H4 (cell line): ENCODE measurements at regions not wholly inside any gene's neighbourhood (a gene's known extent, or its start where the extent isn't known, plus 50 kb on each side); places are given as distances from the start of the nearest gene placed in this dataset.

ENCODE experiments used
- DNase-seq: peaks from one replicate; pipeline ENCODE4 v3.0.0-alpha.2; 2015; ENCODE audit warnings: low spot score

DNA sequence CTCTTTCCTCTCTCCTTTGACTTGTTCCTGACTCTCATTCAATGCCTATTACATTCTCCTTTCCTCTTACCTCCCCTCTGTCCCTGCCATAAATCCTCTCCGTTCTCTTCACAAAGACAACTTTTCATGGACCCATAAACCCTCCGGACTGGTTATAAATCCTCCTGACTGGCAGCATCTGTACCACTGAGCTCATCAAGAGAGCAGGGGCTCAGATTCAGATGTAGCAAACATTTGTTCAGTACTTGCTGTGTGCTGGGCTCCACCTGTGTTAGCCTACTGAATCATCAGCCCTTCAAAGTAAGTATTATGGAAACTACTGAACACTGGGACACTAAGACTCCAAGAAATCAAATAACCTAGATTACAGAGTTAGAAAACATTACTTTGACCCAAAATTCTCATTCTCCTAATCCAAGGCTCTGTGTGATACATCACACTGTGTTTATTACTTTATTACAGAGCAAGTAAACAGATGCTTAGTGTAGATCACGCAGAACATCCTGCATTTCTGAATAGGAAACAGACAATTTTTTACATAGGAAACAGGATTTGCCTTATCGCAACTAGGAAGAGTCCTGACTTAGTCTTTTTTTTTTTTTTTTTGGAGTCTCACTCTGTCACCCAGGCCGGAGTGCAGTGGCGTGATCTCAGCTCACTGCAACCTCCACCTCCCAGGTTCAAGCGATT, 108.6 kb upstream of the PDE1C start:
- no peak for DNase-seq

DNA sequence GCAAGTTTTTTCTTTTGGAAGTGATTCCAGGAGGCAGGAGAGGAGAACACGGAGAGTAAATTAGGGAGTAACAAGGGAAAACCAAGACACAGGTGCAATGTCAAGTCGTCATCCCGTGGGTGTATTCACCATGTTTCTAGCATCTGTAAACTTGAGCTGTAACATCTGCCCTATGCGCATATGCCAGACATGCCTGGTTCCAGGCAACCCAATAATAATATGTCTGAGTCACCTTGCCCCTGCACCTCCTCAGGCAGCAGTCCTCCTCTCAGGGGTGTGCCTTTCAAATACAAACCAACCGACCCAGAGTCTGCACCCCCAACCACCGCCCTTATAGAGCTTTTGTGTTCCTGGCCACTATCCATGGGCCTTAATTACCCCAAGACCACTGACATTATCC, 107.0 kb upstream of the PDE1C start:
- no peak for DNase-seq

DNA sequence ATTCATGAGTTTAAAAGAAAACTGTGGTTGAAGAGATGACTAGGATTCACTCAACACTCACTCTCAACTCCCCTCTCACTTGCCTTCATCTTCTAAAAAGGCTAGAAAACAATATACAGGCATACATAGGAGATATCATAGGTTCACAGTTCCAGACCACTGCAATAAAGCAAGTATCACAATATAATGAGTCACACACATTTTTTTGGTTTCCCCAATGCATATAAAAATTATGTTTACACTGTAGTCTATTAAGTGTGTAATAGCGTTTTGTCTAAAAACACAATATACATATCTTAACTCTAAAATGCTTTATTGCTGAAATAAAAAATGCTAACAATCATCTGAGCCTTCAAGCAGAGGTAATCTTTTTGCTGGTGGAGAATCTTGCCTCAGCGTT, 104.9 kb upstream of the PDE1C start:
- DNase-seq = no peak

DNA sequence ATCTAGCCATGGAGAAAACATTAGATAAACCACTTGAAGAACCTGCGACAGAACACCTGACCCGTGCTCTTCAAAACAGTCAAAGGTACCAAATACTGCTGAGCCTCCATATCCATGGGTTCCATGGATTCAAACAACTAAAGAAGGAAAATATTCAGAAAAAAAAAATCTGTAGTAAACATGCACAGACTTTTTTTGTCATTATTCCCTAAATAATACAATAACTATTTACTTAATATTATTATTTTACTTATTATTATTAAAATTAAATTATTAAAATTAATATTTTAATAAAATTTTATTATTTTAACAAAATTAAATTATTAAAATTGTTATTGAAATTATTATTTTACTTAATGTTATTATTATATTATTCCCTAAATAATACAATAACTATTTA, 101.0 kb upstream of the PDE1C start:
- DNase-seq = no peak

- DNase-seq = no peak
Observed at GRCh38 chr7:32170838-32171237, 100.6 kb upstream of the PDE1C start.

- DNase-seq = no peak
Observed at GRCh38 chr7:32169228-32169627, 99.0 kb upstream of the PDE1C start.

DNA sequence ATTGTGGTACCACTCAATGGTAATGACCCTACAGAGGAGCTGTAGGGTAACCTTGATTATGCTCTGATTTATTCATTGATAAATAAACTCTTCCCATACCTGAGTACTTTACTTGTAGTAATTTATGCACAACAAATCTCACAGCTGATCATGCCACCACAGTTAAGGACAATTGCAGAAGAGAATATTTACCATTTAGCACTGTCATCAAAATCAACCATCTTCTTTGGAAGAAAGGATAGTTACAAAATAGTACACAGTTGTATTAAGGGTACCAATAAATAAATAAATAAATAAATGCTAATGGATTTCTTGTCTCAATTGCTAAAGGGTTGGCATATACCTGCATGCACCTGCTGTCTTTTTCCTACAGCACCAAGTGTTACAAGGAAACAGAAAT, 97.6 kb upstream of the PDE1C start:
- DNase-seq = no peak

DNA sequence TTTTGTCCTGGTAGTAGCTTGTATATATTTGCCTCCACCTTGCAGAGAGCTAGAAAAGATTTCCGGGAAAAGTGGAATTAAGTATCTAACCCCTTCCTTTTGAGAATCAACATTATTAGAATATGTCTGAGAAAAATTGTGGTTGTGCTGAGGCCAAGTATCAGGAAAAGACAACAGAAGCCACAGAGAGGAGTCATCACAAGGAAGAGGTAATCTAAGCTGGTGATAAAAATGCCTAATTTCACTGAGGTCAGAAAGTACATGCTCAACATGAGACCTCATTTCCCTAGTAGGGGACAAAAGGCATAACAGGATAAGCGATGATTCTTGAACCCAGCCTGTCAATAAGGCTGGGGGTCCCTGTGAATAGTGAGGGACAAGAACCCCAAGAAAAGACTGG, 97.0 kb upstream of the PDE1C start:
- DNase-seq = no peak

DNA sequence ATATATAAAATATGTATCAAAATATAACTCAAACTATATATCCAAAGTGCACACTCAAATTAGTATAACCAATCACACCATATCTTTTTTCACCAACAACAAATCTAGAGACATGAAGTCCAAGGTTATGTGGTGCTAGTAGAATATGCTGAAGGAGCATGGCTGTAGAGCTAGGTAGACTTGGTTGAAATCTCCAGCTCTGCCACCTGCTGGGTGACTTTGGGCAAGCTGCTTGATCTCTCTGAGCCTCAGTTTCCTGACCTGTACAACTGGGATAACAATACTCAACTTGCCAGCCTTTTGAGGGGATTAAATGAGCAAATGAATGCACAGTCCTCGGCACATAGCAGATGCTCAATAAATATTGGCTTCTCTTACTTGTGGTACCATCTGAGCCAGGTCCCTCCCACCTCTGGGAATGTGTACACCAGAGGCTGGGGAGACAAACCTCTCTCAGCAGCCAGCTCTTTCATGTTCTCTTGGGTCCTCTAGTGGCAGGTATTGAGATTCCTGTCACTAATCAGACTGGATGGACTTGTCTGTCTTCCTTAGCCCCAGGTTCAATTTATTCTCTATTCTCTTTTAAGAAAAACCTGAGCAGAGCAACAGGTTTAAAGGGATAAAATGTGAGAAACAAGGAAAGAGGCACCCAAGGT, 94.3 kb upstream of the PDE1C start:
- peak; percentile 82 for DNase-seq

DNA sequence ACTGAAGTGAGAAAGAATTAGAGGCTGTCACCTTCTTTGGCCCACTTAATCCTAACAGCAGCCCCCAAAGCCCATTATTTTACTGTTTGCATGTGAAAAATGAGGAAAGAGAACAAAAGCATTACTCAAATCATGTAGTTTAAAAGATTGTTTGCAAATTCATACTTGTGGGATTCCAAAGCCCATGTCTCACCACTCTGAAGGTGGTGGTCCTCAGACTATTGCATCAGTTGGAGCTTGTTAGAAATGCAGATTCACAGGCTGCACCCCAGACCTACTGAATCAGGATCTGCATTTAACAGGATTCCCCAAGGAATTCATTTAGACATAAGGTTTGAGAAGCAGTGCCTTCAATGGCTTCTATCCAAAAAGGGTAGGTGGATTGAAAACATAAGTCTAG, 93.7 kb upstream of the PDE1C start:
- no peak for DNase-seq

GRCh38 chr7:32163141-32163806, 93.1 kb upstream of the PDE1C start:
- DNase-seq = peak; percentile 91

DNA sequence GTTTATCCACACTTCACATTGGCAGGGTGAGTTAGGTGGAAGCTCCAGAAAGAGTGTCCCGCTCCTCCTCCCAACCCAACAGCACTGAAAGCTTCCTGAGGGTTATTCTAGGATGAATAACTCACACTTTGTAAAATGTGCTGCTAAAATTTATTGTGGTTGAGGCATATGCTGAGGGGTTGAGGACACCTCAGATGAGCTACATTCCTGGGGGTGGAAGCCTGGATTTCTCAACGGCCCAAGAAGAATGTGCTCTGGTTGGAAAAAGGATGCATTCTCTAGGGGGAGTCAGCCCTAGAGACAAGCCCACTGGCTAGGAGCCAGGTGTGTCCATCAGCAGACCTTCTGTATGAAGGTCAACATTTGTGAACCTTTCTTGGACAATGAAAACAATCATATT, 91.5 kb upstream of the PDE1C start:
- no peak for DNase-seq

GRCh38 chr7:32158751-32159745, 88.8 kb upstream of the PDE1C start:
- DNase-seq = no peak

- no peak for DNase-seq
Observed at GRCh38 chr7:32158076-32158475, 87.9 kb upstream of the PDE1C start.

DNA sequence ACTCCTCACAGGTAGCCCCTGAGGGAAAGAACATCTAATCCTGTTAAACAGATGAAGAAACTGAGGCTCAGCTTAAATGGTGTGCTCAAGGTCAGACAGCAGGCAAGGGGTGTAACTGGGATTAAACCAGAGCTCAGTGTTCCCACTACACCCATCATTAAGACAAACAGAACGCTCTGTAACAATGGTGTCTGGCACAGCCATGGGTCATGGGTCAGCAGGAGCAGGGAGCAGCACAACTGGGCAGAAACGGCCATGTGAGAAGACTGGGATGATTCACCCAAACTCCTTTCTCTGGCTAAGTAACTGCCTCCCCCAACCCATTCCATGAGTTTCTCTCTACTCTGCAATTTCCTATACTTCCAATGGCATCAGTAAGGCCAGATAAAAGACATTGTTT, 85.5 kb upstream of the PDE1C start:
- DNase-seq = no peak

DNA sequence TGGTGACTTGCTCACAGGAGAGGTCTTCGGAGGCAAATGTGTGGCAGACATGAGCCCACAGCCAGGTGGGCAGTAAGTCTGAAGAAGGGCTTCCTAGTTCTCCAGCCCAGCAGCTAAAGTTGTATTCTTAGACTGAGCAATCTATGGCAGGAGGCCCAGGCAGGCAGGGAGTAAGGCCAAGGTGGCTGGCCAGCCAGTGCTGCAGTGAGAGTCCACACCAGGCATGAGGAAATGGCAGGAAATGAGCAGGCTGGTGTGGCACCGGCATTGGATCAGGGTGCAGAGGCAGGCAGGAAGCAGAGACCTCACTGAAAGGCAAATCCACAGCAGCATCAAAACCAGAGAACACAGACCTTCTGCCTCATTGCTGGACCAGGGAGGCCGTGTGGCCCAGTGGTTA, 84.6 kb upstream of the PDE1C start:
- peak; percentile 42 for DNase-seq

DNA sequence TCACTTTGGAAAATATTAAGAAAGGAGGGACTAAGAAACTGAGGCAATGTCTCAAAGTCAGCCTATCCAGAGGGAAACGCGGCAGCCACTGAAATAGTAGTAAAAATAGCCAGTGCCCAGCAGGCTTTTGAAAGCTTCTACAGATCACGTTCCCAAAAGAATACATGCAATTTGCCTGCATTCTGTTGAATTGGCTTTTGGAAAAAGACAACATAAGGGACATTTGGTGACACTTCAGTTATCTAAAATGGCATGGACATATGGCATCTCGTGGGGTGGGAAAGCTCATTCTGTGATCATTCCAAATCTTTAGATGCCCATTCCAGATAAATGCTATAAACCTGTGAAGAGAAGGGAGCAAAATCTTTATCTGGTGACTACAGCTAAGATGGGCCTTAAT, 82.8 kb upstream of the PDE1C start:
- DNase-seq = no peak

- no peak for DNase-seq
Observed at GRCh38 chr7:32152576-32152975, 82.4 kb upstream of the PDE1C start.

DNA sequence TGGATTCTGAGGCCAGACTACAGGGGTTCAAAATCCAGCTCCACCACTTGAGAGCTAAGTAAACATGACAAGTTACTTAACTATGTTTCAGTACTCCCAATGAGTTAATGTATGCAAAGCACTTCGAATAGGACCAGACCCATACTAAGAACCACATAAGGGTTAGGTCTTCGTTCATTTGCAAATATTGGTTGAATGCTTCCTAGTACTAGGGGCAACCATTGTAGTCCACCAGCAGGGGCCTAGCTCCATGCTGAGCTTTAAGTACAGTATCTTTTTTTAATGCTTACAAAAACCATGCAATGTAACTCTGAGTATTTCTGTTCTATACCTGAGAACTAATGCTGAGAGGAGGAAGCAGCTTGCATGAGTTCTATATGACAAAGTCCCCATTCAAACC, 80.4 kb upstream of the PDE1C start:
- no peak for DNase-seq

DNA sequence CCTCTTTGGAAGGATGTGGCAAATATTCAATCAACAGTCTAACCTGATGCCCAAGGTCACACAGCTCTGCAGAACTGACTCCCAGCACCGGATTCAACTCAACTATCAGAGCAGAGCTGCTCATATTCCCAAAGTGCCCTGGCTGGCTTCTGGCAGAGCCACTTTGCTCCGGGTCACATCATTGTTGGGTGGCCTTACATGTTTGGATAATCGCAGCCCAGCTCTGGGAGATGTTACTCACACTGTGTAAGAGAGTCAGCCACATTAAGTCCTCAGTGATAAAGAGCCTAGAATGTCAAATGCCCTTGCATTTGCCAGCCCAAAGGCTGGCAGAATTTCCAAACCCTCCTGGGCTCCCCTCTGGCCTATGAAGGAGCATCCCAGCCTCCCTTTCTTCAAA, 79.8 kb upstream of the PDE1C start:
- no peak for DNase-seq

DNA sequence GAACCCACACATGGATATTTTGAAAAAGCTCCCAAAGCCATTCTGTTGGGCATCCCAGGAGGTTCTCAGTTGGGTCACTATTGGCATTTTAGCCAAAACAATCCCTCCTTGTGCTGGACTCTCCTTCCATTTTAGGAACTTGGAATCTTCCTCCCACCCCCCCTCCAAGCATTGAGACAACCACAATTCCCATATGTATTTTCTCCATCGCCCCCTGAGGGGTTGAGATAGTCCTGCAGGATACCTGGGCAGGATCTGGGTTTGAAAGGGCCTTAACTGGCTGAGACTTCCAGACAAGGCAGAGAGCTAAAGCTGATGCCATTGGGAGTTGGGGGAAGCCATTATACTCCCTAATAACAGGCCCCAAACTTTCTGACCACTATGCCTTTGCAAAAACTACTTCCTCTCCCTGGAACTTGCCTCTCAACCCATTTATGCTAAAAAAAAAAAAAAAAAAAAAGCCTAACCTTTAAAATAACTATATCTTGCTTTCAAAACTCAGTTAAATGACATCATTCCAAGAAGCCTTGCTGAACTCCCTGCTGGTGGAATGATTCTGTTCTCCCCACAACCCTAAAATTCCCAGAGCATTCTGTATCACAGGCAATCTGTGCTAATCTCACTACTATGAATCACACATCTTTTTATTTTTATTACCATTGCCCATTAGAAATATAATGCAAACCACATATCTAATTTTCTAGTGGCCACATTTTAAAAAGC, 77.5 kb upstream of the PDE1C start:
- DNase-seq = no peak
